ENCODE measurements at regions not wholly inside any gene's neighbourhood (a gene's known extent, or its start where the extent isn't known, plus 50 kb on each side); places are given as distances from the start of the nearest gene placed in this dataset.

DNA sequence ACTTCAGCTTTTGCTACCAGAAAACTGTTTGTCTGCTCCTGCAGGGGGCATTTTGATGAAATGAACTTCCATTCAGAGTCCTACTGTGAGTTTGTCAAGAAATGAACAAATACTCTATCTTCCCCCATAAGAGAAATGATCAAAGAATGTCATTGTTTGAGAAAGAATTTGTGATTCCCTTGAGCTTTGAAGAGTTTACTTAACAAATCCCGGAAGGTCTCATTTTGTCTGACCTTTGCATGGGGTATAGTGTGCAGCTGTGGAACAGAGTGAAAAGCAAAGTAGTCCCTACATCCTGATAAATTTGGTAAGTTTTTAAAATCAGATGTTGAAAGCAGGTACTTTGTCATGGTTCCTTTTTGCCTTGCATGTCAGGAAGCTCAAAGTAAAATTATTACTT lies 178.0 kb downstream of the ABCC12 start:
- TF ChIP-seq CTCF (conservative IDR thresholded peaks at IDR 0.05; ENCODE audit: low read length) (no peak), EZH2phosphoT487 (IDR thresholded peaks at IDR 0.05; ENCODE audit: borderline replicate concordance, low read depth, low read length) (no peak)

Data from OCI-LY7 (cell line).